Left hindlimb (tissue), 1 donor: ENCODE measurements at regions not wholly inside any gene's neighbourhood (a gene's known extent, or its start where the extent isn't known, plus 50 kb on each side); places are given as distances from the start of the nearest gene placed in this dataset.
"Not testable (repeated sequence)": the region's sequence is repeated elsewhere in the genome, so short reads cannot be mapped to it uniquely, and the experiment has no call there.

ENCODE experiments used
- DNase-seq: peaks from one replicate; pipeline ENCODE4 v3.0.0-alpha.2; 2018

DNA sequence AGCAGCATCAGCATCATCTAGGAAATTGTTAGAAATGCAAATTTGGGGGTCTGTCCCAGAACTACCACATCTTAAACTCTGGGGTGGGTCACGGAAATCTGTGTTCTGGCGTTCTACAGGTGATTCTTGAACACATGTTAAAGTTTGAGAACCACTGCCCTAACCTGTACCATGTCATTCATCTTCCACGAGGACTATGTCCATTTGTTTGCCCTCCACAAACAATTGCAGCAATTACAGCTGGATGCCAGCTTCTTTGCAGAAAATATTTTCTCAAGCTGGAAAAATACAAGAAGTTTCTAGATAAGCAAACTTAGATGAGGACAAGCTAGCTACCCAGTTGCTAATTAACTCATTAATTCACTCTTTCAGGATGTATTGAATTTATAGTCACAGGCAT lies 54.1 kb downstream of the MAFB start:
- no peak for DNase-seq

DNA sequence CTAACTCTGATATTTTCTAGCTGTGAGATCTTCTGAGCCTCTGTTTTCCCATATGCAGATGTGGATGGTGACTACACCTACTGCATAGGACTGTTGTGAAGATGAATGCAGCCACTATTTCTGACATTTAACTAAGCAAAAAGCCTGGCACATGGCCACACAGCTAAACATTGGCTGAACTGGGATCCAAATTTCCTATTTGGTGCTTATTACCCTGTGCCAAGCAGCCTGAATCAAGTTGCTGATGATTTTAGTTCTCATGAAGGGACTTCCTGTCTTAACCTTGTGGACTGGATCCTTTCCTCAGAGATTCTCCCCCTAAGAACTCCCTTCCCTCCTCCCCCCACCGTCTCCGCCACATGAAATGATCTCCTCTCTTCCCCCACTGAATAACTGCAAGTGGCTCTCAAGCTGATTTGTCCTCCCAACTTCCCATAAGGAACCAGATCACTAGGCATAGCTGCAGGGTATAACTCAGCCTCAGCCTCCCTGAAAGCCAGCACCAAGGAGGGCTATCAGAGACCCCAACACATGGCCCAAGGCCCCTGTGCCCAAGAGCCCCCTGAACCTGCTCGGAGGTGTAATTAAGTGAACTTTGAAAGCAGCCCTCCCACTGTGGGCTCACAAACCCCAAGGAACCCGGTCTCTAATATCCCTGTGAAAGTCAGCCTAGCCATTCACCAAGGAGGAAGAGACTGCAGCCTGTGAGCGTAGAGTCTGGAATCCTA lies 55.7 kb downstream of the MAFB start:
- DNase-seq = no peak

DNA sequence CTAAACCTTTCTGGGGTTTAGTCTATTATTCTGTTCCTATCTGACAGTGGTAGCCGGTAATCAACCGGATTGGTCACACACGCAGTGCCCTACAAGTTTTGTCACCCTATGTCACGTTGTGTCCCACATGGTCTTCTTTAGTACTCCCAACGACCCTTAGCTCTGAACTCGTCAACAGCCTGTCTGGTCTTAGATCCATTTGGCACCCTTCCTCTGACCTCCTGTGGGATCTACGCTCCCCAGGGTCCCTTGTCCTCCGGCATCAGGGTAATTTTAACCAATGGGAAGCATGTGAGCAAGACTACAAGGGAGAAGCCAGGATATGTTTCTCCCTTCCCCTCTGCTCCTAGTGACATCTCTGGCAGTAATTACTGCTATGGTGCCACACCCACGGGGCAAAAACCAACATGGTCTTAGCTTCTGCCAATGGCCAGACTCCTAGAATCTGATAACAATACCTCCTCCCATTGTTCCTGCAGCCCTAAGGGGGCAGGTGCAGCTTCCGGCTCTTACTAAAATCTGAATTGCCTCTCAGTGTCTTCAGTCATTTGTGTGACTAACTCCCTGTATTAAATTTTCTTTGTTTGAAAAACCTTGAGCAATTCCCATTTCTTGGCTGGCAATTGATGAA lies 56.6 kb downstream of the MAFB start:
- no peak for DNase-seq

GRCh38 chr20:40631119-40631631 lies 57.9 kb downstream of the MAFB start:
- no peak for DNase-seq

GRCh38 chr20:40630713-40631112 lies 58.3 kb downstream of the MAFB start:
- DNase-seq = no peak

DNA sequence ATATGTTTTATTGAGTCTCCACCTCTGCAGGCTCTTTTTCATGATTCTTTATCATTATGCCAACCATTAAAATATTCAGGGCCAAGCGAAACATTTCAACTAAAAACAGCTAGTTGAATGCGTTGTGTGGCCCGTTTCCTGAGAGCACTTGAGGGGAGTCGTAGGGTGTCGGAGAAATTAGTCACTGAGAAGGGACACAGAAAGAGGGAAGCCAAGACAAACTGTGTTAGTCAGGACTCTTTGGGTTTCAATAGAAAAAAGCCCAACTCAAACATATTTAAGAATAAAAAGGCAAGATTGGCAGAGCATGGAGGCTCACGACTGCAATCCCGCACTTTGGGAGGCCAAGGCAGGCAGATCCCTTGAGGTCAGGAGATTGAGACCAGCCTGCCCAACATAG lies 58.9 kb downstream of the MAFB start:
- DNase-seq = no peak

- DNase-seq = no peak
These were observed 60.2 kb downstream of the MAFB start for GRCh38 chr20:40628877-40629276.

- not testable (repeated sequence) for DNase-seq
These were observed 70.0 kb downstream of the MAFB start for GRCh38 chr20:40619053-40619452.

DNA sequence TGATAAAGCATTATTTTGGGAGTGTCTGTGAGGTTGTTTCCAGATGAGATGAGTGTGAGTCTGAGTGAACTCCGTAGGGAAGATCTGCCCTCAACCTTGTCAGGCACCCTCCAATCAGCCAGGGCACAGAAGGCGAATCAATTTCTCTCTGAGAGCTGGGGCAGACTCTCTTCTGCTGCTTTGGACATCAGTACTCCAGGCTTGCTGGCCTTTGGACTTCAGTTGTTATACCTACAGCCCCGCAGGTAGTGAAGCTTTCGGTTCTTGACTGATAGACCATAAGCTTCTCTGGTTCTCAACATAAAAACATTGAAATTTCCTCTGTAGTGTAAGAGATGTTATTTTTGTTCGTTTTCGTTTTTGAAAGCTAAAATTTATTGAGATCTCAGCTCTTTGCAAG lies 71.4 kb downstream of the MAFB start:
- no peak for DNase-seq

DNA sequence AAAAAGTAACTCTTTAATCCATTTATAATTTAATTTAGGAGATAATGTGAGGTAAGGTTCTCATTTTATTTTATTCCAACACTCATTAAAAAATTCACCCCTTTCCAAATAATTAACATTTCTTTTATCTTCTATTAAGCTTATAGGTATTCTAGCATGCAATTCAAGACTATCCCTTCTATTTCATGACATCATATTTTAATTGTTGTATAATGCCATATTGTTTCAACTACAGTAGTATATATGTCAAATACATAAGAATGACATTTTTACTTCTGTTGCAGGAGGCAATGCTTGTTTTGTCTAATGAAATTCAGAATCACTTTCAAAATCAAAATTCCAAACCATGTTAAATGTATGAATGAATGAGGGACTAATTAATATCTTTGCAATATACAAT lies 76.2 kb downstream of the MAFB start:
- DNase-seq = no peak

GRCh38 chr20:40612247-40612646 lies 76.8 kb downstream of the MAFB start:
- no peak for DNase-seq

GRCh38 chr20:40610730-40611129 lies 78.3 kb downstream of the MAFB start:
- DNase-seq = no peak

GRCh38 chr20:40607927-40608326 lies 81.1 kb downstream of the MAFB start:
- DNase-seq = no peak

DNA sequence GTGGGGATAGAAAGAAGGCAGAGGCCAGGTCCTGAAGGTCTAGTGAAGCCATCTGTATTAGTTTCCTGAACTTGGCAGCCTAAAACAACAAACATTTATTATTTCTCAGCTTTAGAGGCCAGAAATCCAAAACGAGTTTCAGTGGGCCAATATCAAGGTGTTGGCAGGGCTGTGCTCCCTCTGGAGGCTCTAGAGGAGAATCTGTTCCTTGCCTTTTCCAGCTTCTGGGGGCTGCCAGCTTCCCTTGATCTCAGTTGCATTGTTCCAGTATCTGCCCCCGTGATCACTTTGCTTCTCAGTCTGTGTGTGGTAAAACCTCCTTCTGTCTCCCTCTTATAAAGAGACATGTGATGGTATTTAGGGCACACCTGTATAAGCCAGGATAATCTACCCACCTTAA lies 82.4 kb downstream of the MAFB start:
- DNase-seq = no peak

GRCh38 chr20:40606237-40606636 lies 82.8 kb downstream of the MAFB start:
- DNase-seq = no peak

DNA sequence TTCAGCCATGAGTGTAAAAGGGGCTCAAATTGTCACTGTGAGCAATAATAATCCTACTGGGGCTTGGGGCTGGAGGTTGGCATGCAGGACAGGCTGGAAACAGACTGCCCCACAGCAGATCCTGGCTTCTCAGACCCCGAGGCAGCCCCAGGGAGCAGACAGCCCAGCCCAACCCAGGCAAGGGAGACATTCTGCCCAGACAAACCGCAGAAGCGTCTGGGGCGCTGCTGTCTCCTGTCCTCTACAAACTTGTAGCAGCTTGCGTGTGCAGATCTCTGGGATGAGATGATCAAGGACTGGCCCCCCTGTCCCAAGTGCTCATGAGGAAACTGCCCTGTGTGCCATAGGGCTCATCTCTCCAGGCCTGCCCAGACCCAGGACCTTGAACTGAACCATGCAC lies 84.6 kb downstream of the MAFB start:
- DNase-seq = no peak

GRCh38 chr20:40603057-40603651 lies 85.9 kb downstream of the MAFB start:
- DNase-seq = no peak

DNA sequence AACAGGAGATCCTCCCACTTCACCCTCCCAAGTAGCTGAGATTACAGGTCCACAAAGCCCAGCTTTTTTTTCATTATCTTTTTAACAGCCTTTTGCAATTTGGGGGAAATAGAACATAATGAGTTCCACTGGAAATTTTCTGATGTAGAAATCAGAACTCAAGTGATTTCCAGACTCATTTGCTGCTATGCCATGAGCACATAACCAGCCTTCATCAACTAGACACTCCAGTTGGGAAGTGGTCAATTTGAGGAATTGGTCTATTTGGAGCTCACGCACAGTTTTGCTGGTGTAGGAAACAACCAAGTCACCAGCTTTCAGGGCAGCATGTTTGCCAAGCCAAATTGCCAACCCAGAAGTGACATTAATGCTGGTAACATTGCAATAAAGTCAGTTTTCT lies 86.7 kb downstream of the MAFB start:
- DNase-seq = no peak

- DNase-seq = no peak
These were observed 88.4 kb downstream of the MAFB start for GRCh38 chr20:40600441-40601219.

DNA sequence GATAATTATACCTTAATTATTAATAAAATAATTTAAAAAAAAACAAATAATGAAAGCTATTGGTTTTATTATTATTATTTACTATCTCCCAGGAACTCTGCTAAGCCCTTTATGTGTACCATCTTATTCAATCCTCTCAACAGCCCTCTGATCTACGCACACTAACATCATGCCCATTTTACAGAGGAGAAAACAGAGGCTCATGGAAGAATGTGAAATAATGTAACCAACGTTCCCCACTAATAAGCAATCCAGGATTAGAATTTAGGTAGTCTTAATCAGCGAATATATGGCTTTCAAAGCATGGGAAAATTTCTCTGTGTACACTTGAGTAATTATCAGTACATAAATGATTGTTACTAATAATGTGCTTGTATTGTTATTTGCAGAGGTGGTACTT lies 89.0 kb downstream of the MAFB start:
- DNase-seq = no peak

DNA sequence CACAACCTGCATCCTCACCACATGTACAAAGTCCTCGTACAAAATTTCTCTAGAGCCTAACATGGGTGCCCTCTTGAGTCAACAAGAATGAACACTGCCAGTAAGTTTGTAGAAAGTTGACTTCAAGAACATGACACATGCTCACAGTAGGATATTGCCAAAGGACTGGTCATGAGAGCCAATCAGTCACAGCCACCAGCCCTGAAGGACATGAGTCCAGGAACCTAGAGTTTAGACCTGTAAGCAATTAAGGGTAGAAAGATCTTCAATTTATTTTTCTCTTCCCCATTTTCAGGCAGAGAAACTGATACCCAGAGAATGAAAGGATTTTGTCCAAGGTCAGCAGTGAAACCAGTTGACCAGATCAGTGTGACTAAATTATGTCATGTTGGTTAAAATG lies 96.1 kb downstream of the MAFB start:
- no peak for DNase-seq

DNA sequence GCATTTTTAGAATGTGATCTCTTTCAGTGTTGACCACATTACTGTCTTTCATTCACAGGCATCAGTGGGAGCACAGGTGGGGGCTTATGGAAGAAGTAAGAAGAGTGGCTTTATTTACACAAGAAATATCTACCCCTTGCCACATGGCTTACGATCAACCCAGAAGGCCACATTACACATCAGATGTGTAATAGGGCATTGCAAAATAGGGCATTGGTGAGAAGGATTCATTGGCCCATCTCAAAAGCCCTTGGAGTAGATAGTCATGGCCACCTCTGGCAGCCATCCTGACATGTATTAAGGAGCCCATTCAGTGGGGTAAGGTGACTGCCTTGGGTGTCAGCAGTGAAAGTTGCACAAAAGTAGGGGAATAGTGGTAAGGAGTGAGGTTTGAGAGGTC lies 97.5 kb downstream of the MAFB start:
- DNase-seq = no peak

DNA sequence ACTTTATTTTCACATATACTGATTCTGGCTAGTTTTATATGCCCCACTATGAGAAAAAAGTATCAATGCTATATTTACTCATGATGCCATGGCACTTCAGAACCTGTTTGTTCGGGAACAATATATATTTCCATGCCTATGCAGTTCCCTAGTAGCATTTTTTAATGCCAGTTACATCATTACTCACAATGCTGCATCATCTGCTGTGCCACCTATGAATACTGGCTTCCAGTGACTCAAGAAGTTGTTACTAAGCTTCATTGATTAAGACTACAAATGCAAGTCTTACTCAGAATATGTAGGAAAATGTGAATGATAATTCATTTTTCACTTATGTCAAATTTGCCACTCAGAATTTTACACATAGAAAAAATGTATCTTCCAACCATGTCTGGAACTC lies 97.9 kb downstream of the MAFB start:
- DNase-seq = no peak

- no peak for DNase-seq
These were observed 99.5 kb downstream of the MAFB start for GRCh38 chr20:40589581-40589980.
